OCI-LY1 (cell line): ENCODE measurements at regions not wholly inside any gene's neighbourhood (a gene's known extent, or its start where the extent isn't known, plus 50 kb on each side); places are given as distances from the start of the nearest gene placed in this dataset.

ENCODE experiments used
- H2AFZ ChIP-seq: fragments of 200-600 bp; sonication (generic), shearing (Covaris generic); 2 replicates; pipeline ENCODE4 v1.6.0; 2014; ENCODE audit warnings: antibody characterized with exemption, mild to moderate bottlenecking, low read length
- H3F3A ChIP-seq: fragments of 200-600 bp; sonication (generic), shearing (Covaris generic); 2 replicates; pipeline ENCODE4 v1.6.0; 2014; ENCODE audit warnings: mild to moderate bottlenecking, antibody characterized with exemption, low read length, moderate library complexity; ENCODE audit not compliant: insufficient read depth
- H3K27ac ChIP-seq: fragments of 200-600 bp; sonication (generic); 2 replicates; pipeline ENCODE4 v1.5.1; 2014; ENCODE audit warnings: low read length, mixed run types, mild to moderate bottlenecking, low read depth; ENCODE audit not compliant: poor library complexity, severe bottlenecking
- H3K27me3 ChIP-seq: fragments of 200-600 bp; sonication (generic); 2 replicates; pipeline ENCODE4 v1.6.0; 2014; ENCODE audit warnings: antibody characterized with exemption, mild to moderate bottlenecking, low read length, moderate library complexity; ENCODE audit not compliant: insufficient read depth
- H3K36me3 ChIP-seq: fragments of 200-600 bp; sonication (generic); 2 replicates; pipeline ENCODE4 v1.6.1; 2014; ENCODE audit warnings: mild to moderate bottlenecking, antibody characterized with exemption, low read length, moderate library complexity, mixed read lengths; ENCODE audit not compliant: insufficient read depth
- H3K4me1 ChIP-seq: fragments of 200-600 bp; sonication (generic); 2 replicates; pipeline ENCODE4 v1.5.1; 2014; ENCODE audit warnings: mild to moderate bottlenecking, low read length, moderate library complexity; ENCODE audit not compliant: insufficient read depth, severe bottlenecking
- H3K4me2 ChIP-seq: fragments of 200-600 bp; sonication (generic), shearing (Covaris generic); 2 replicates; pipeline ENCODE4 v1.6.1; 2014; ENCODE audit warnings: low read length
- H3K4me3 ChIP-seq: fragments of 200-600 bp; sonication (generic); 2 replicates; pipeline ENCODE4 v1.5.1; 2014; ENCODE audit warnings: low read length, low read depth, mild to moderate bottlenecking, mixed read lengths; ENCODE audit not compliant: poor library complexity, severe bottlenecking
- H3K79me2 ChIP-seq: fragments of 200-600 bp; shearing (Covaris generic); 2 replicates; pipeline ENCODE4 v1.6.1; 2016; ENCODE audit warnings: mixed run types, low read length, mixed read lengths; ENCODE audit not compliant: insufficient read depth
- H3K9ac ChIP-seq: fragments of 200-600 bp; sonication (generic), shearing (Covaris generic); 2 replicates; pipeline ENCODE4 v1.6.1; 2014; ENCODE audit warnings: mild to moderate bottlenecking, low read length, mixed read lengths
- H3K9me2 ChIP-seq: fragments of 200-600 bp; sonication (generic), shearing (Covaris generic); 2 replicates; pipeline ENCODE4 v1.6.1; 2014; ENCODE audit warnings: low read depth, mild to moderate bottlenecking, low read length, mixed read lengths
- H3K9me3 ChIP-seq: fragments of 200-600 bp; shearing (Covaris generic); 2 replicates; pipeline ENCODE4 v1.6.1; 2014; ENCODE audit warnings: low read length, mixed read lengths
- H4K20me1 ChIP-seq: fragments of 200-600 bp; sonication (generic), shearing (Covaris generic); 2 replicates; pipeline ENCODE4 v1.6.0; 2016; ENCODE audit warnings: mild to moderate bottlenecking, low read length; ENCODE audit not compliant: insufficient read depth
- CTCF ChIP-seq: fragments of 200-600 bp; sonication (generic), shearing (Covaris generic); IDR thresholded peaks from 2 replicates; pipeline ENCODE4 v1.5.1; 2017; ENCODE audit warnings: mild to moderate bottlenecking, antibody characterized with exemption, low read length, moderate library complexity, mixed read lengths
- EZH2 ChIP-seq: fragments of 200-600 bp; sonication (generic), shearing (Covaris generic); IDR thresholded peaks from 2 replicates; pipeline ENCODE4 v1.8.0; 2017; ENCODE audit warnings: borderline replicate concordance, mixed run types, mild to moderate bottlenecking, antibody characterized with exemption, low read length, moderate library complexity, mixed read lengths

- no peak for TF ChIP-seq EZH2
- no peak for TF ChIP-seq CTCF
- Histone ChIP-seq H2AFZ (no peak overlapping the region), H3K27me3 (no peaks in the 10 kb centered on the region), H3K36me3 (no peaks in the 10 kb centered on the region), H3K9ac (no peak overlapping the region), H3K4me1 (no peaks in the 10 kb centered on the region), H3K4me3 (no peak overlapping the region), H3K9me2 (no peaks in the 10 kb centered on the region), H3K4me2 (no peak overlapping the region), H3F3A (no peaks in the 10 kb centered on the region), H3K27ac (no peak overlapping the region), H4K20me1 (no peaks in the 10 kb centered on the region), H3K9me3 (no peaks in the 10 kb centered on the region), H3K79me2 (no peaks in the 10 kb centered on the region)
These were observed 899.3 kb upstream of the RAG2 start for GRCh38 chr11:37497326-37497725.

- no peaks in the 10 kb centered on the region for H3K79me2 ChIP-seq
- H3K4me2 ChIP-seq, result no peak overlapping the region
- H3K4me3 ChIP-seq, result no peak overlapping the region
- H3K9ac ChIP-seq, result no peak overlapping the region
- H3F3A ChIP-seq, result no peaks in the 10 kb centered on the region
- TF ChIP-seq CTCF (no peak), EZH2 (no peak)
- no peaks in the 10 kb centered on the region for H3K9me3 ChIP-seq
- H3K36me3 ChIP-seq, result no peaks in the 10 kb centered on the region
- H4K20me1 ChIP-seq, result no peaks in the 10 kb centered on the region
- H3K4me1 ChIP-seq, result no peaks in the 10 kb centered on the region
- H3K27ac ChIP-seq, result no peak overlapping the region
- no peaks in the 10 kb centered on the region for H3K27me3 ChIP-seq
- no peak overlapping the region for H2AFZ ChIP-seq
- no peaks in the 10 kb centered on the region for H3K9me2 ChIP-seq
These were observed 898.2 kb upstream of the RAG2 start for GRCh38 chr11:37496201-37496600.

- Histone ChIP-seq H3K9me3 (no peaks in the 10 kb centered on the region), H2AFZ (no peak overlapping the region), H3K9ac (no peak overlapping the region), H4K20me1 (no peaks in the 10 kb centered on the region), H3K4me2 (no peak overlapping the region), H3K4me1 (no peaks in the 10 kb centered on the region), H3F3A (no peaks in the 10 kb centered on the region), H3K79me2 (no peaks in the 10 kb centered on the region), H3K27ac (no peak overlapping the region), H3K4me3 (no peak overlapping the region), H3K36me3 (no peaks in the 10 kb centered on the region), H3K27me3 (no peaks in the 10 kb centered on the region), H3K9me2 (no peaks in the 10 kb centered on the region)
- TF ChIP-seq EZH2, result no peak
- no peak for TF ChIP-seq CTCF
These were observed 886.3 kb upstream of the RAG2 start for GRCh38 chr11:37484298-37484697.
